Stimulated activated effector memory CD8-positive, alpha-beta T cell treated with anti-CD3 and anti-CD28 coated beads, Interleukin-12 subunit alpha, Interleukin-12 subunit beta, amount 100 ng/mL, for 72 hours (primary cell): ENCODE measurements at regions not wholly inside any gene's neighbourhood (a gene's known extent, or its start where the extent isn't known, plus 50 kb on each side); places are given as distances from the start of the nearest gene placed in this dataset.
A peak's percentile ranks its signal among the peaks of the same experiment; 100 is the strongest.
"Not testable (repeated sequence)": the region's sequence is repeated elsewhere in the genome, so short reads cannot be mapped to it uniquely, and the experiment has no call there.

Experiments
- ATAC-seq: fragments of 150-1000 bp; cut with Tn5 transposase; 2 replicates; pipeline ENCODE4 v1.10.0; 2021
- DNase-seq, 2 donors: peaks; one replicate each; pipeline ENCODE4 v3.0.0; 2021 to 2022; ENCODE audit warnings: low spot score in 2 of 2
- H3K27ac Mint-ChIP-seq: one replicate; pipeline ENCODE4 v1.8.0; 2022; ENCODE audit warnings: mild to moderate bottlenecking, mixed read lengths
- H3K36me3 Mint-ChIP-seq: one replicate; pipeline ENCODE4 v1.8.0; 2022; ENCODE audit warnings: mild to moderate bottlenecking, mixed read lengths
- H3K4me1 Mint-ChIP-seq: one replicate; pipeline ENCODE4 v1.8.0; 2022; ENCODE audit warnings: mixed read lengths
- H3K4me3 Mint-ChIP-seq: one replicate; pipeline ENCODE4 v1.8.0; 2022; ENCODE audit warnings: mild to moderate bottlenecking, mixed read lengths
- H3K9me3 Mint-ChIP-seq: one replicate; pipeline ENCODE4 v1.8.0; 2022; ENCODE audit warnings: mixed read lengths

DNA sequence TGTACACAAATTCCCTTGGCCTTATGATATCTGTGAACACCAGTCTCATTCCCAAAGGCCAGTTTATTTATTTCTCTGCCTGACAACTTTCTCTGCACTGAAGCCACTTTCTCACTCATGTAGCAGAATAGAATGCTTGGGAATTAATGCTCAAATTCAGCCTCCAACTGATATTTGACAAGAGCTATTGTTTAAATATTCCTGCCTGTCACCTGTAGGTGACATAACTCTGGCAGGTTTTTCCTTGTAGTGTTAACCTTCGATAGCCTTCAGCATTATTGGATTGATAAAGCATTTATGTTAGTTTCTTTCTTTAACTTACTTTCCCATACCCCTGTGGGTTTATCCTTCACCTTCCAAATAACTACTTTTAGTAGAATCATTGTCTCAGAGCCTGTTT is 1183.2 kb upstream of the ADGRB3 start:
- no peak for ATAC-seq
- peaks cover 18% of the 10 kb centered on the region for H3K9me3 Mint-ChIP-seq
- H3K27ac Mint-ChIP-seq: no peak overlapping the region
- H3K4me1 Mint-ChIP-seq: no peaks in the 10 kb centered on the region
- H3K4me3 Mint-ChIP-seq: no peak overlapping the region
- H3K36me3 Mint-ChIP-seq: no peaks in the 10 kb centered on the region
- DNase-seq: no peak

DNA sequence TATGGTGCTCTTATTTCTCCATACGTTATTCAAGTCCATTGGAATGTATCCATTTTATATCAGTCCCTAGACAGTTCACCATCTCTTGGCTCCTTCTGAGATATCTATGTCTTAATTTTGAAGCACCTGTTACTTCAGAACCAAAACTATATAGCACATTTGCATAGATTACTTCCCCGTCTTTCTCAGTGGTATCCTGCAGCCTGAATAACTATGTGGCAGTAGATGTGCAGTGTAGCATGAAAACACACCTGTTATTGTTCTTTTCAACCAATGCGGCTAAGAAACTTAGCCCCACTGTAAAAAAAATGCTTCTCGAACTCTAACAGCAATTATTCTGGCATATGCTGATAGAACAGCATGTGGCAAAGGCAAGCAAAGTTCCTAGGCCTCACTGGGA is 1184.4 kb upstream of the ADGRB3 start:
- no peak for DNase-seq
- Mint-ChIP-seq H3K4me3 (no peak overlapping the region), H3K27ac (no peak overlapping the region), H3K4me1 (no peaks in the 10 kb centered on the region), H3K9me3 (peaks cover 18% of the 10 kb centered on the region), H3K36me3 (no peaks in the 10 kb centered on the region)
- no peak for ATAC-seq

GRCh38 chr6:67449602-67450001 is 1185.5 kb upstream of the ADGRB3 start:
- Mint-ChIP-seq H3K36me3 (no peaks in the 10 kb centered on the region), H3K9me3 (peaks cover 15% of the 10 kb centered on the region), H3K27ac (no peak overlapping the region), H3K4me3 (no peak overlapping the region), H3K4me1 (no peaks in the 10 kb centered on the region)
- ATAC-seq (no peak), DNase-seq (no peak)

DNA sequence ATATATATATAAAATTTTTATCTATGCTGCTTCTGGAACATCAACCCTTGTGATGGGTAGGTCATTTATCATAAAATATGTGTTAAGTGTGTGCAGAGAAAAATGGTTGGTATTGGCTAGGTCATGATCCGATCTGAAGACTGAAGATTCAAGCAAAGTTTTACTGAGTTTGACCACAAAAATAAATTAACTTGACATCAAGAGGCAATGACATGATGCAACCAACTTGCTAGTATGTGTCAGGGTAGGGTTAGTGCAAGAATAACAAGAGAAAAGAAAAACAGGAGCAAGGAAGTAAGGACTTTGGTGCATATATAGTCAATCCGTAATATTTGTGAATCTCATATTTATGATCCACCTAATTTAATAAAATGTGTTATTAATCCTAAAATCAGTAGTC is 1202.0 kb upstream of the ADGRB3 start:
- ATAC-seq (no peak), DNase-seq (no peak)
- Mint-ChIP-seq H3K4me3 (no peak overlapping the region), H3K27ac (no peak overlapping the region), H3K9me3 (peaks cover 8% of the 10 kb centered on the region), H3K36me3 (no peaks in the 10 kb centered on the region), H3K4me1 (no peaks in the 10 kb centered on the region)

DNA sequence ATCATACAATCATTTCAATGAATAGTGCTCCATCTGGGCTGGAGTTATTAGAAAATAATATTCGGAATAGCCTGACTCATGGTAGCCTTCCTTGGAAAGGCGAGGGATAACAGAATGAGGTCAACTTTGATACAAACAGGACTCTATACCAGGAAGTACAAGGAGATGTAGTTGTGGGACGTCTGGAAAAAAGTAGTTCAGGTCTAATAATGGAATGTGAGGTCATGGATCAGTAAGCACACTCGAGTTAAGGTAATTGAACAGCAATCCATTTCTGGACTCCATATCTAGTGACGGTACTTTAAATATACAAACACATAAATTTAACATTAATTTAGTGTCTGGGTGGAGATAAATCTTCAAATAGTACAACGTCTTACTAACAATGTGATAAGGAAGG is 1204.0 kb upstream of the ADGRB3 start:
- H3K36me3 Mint-ChIP-seq: no peaks in the 10 kb centered on the region

DNA sequence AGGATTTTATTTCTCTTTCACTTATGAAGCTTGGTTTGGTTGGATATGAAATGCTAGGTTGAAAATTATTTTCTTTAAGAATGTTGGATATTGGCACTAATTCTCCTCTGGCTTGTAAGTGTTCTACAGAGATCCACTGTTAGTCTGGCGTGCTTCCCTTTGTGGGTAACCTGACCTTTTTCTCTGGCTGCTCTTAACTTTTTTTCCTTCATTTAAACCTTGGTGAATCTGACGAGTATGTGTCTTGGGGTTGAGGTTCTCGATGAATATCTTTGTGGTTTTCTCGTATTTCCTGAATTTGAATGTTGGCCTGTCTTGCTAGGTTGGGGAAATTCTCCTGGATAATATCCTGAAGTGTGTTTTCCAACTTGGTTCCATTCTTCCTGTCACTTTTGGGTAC is 1208.4 kb upstream of the ADGRB3 start:
- H3K27ac Mint-ChIP-seq, H3K4me1 Mint-ChIP-seq, H3K4me3 Mint-ChIP-seq, DNase-seq, ATAC-seq, H3K36me3 Mint-ChIP-seq: not testable (repeated sequence)
- H3K9me3 Mint-ChIP-seq: peaks cover 16% of the 10 kb centered on the region

More for the DNA sequence above, 1204.0 kb upstream of the ADGRB3 start:
- Mint-ChIP-seq H3K4me1 (no peaks in the 10 kb centered on the region), H3K9me3 (peaks cover 12% of the 10 kb centered on the region), H3K27ac (no peak overlapping the region), H3K4me3 (no peak overlapping the region)
- no peak for ATAC-seq
- no peak for DNase-seq

GRCh38 chr6:67412035-67412434 is 1223.0 kb upstream of the ADGRB3 start:
- Mint-ChIP-seq H3K27ac (no peak overlapping the region), H3K4me3 (no peak overlapping the region), H3K36me3 (no peaks in the 10 kb centered on the region), H3K4me1 (no peaks in the 10 kb centered on the region), H3K9me3 (peaks cover 19% of the 10 kb centered on the region)
- no peak for ATAC-seq
- DNase-seq: no peak

DNA sequence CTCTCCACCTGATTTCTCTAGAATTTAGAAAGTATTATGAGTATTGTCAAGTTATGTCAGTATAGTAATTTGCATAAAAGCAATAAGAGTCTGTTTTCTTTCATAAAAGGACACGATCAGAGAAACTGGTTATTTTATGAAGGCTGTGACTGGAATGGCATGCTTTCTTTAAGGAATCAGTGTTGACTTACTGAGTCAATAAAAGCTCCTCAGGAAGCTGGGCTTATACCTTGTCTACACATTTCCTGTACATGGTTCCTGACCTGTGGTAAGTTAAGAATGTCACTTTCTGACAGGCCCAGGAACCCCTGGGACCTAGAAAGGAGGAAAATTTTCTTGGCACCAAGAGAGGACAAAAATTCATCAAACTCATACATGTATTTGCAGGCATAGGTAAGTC is 1224.0 kb upstream of the ADGRB3 start:
- H3K36me3 Mint-ChIP-seq: no peaks in the 10 kb centered on the region
- no peak overlapping the region for H3K27ac Mint-ChIP-seq
- DNase-seq (no peak), ATAC-seq (no peak)
- H3K4me3 Mint-ChIP-seq: no peak overlapping the region
- H3K4me1 Mint-ChIP-seq: no peaks in the 10 kb centered on the region
- peaks cover 19% of the 10 kb centered on the region for H3K9me3 Mint-ChIP-seq

GRCh38 chr6:67394254-67394653 is 1240.8 kb upstream of the ADGRB3 start:
- Mint-ChIP-seq H3K4me3 (no peak overlapping the region), H3K4me1 (no peaks in the 10 kb centered on the region), H3K9me3 (no peaks in the 10 kb centered on the region), H3K36me3 (no peaks in the 10 kb centered on the region), H3K27ac (no peak overlapping the region)
- ATAC-seq (no peak), DNase-seq (no peak)

DNA sequence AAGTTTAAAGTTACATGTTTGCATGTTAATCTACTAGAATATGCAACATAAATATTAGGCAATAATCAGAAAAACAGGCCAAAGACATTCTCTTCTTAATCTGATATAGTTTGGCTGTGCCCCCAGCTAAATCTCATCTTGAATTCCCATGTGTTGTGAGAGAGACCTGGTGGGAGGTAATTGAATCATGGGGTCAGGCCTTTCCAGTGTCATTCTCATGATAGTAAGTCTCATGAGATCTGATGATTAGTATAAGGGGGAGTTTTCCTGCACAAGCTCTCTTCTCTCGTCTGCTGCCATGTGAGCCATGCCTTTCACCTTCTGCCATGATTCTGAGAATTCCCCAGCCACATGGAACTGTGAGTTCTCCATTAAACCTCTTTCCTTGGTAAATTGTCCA is 1241.7 kb upstream of the ADGRB3 start:
- H3K27ac Mint-ChIP-seq: no peak overlapping the region
- H3K36me3 Mint-ChIP-seq: no peaks in the 10 kb centered on the region
- no peaks in the 10 kb centered on the region for H3K4me1 Mint-ChIP-seq
- no peak overlapping the region for H3K4me3 Mint-ChIP-seq
- ATAC-seq: no peak
- H3K9me3 Mint-ChIP-seq: no peaks in the 10 kb centered on the region
- no peak for DNase-seq

GRCh38 chr6:67391955-67392354 is 1243.1 kb upstream of the ADGRB3 start:
- no peak overlapping the region for H3K4me3 Mint-ChIP-seq
- no peak overlapping the region for H3K27ac Mint-ChIP-seq
- H3K36me3 Mint-ChIP-seq: no peaks in the 10 kb centered on the region
- ATAC-seq (no peak), DNase-seq (no peak)
- H3K4me1 Mint-ChIP-seq: no peaks in the 10 kb centered on the region
- no peaks in the 10 kb centered on the region for H3K9me3 Mint-ChIP-seq

DNA sequence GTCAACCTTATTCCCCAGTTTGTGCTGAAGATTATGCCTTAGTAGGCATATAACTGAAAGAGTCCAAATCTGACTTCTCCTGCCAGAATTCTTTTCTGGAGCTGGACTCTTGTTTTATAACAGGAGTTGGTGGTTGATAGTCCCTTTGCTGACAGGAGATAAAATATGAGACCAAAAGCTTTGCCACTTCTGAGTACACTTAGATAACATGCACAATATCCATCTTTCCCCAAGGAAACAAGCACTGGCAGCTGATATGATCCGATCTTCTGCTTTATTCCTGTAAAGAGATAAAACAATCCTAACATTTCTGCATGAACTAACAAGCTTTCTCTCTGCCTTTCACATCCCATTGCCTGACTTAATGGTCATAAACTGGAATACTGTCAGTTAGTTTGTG is 1265.4 kb upstream of the ADGRB3 start:
- ATAC-seq (no peak), DNase-seq (no peak)
- Mint-ChIP-seq H3K4me3 (no peak overlapping the region), H3K36me3 (no peaks in the 10 kb centered on the region), H3K9me3 (peaks cover 7% of the 10 kb centered on the region), H3K4me1 (no peaks in the 10 kb centered on the region), H3K27ac (no peak overlapping the region)

- H3K27ac Mint-ChIP-seq: no peak overlapping the region
- DNase-seq (no peak), ATAC-seq (peak; percentile 45)
- H3K4me3 Mint-ChIP-seq: no peak overlapping the region
- peaks cover 5% of the 10 kb centered on the region for H3K9me3 Mint-ChIP-seq
- peaks cover 5% of the 10 kb centered on the region for H3K4me1 Mint-ChIP-seq
- no peaks in the 10 kb centered on the region for H3K36me3 Mint-ChIP-seq
These were observed 1272.1 kb upstream of the ADGRB3 start for GRCh38 chr6:67362976-67363375.

DNA sequence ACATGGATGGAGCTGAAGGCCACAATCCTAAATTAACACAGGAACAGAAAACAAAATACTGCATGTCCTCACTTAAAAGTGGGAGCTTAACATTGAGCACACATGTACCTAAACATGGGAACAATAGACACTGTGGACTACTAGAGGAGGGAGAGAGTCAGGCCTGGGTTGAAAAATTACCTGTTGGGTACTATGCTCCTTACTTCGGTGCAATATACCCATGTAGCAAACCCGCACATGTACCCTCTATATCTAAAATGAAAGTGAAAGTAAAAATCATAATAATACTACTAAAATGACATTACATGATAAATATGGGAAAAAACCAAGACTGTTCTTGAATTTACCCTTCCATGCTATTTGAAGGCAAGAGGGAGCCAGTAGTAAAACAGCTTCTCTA is 1273.8 kb upstream of the ADGRB3 start:
- no peak for ATAC-seq

DNA sequence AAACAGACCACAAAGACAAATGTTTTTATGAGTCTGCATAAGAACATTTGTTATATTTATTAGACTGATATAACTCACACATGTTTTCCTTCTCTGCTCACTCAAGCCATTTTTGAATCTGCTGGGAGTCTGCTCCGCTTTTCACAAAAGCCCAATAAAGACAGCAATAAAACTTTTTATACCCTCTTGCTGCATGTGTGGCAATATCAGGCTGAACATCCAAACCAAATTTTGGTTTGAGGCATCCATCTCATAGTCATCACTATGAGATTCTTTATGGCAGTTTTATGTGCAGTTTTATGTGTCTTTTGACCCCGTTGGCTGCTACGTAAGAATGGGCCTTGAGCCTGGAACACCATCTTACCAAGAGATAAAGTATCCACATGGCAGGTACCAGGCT is 1276.8 kb upstream of the ADGRB3 start:
- H3K4me1 Mint-ChIP-seq: peaks cover 5% of the 10 kb centered on the region
- no peak overlapping the region for H3K4me3 Mint-ChIP-seq
- DNase-seq (no peak), ATAC-seq (no peak)
- H3K27ac Mint-ChIP-seq: no peak overlapping the region
- H3K9me3 Mint-ChIP-seq: peaks cover 18% of the 10 kb centered on the region
- no peaks in the 10 kb centered on the region for H3K36me3 Mint-ChIP-seq

More for the DNA sequence above, 1273.8 kb upstream of the ADGRB3 start:
- Mint-ChIP-seq H3K36me3 (no peaks in the 10 kb centered on the region), H3K9me3 (peaks cover 6% of the 10 kb centered on the region), H3K4me3 (no peak overlapping the region), H3K27ac (no peak overlapping the region), H3K4me1 (peaks cover 5% of the 10 kb centered on the region)
- DNase-seq: no peak

- Mint-ChIP-seq H3K27ac (no peak overlapping the region), H3K4me3 (no peak overlapping the region), H3K4me1 (no peaks in the 10 kb centered on the region), H3K36me3 (no peaks in the 10 kb centered on the region), H3K9me3 (peaks cover 21% of the 10 kb centered on the region)
- DNase-seq (no peak), ATAC-seq (no peak)
These were observed 1281.2 kb upstream of the ADGRB3 start for GRCh38 chr6:67353861-67354260.

GRCh38 chr6:67352717-67353116 is 1282.4 kb upstream of the ADGRB3 start:
- H3K4me3 Mint-ChIP-seq: no peak overlapping the region
- no peaks in the 10 kb centered on the region for H3K36me3 Mint-ChIP-seq
- ATAC-seq: no peak
- H3K9me3 Mint-ChIP-seq: peaks cover 21% of the 10 kb centered on the region
- H3K4me1 Mint-ChIP-seq: no peaks in the 10 kb centered on the region
- DNase-seq: no peak
- no peak overlapping the region for H3K27ac Mint-ChIP-seq
